ENCODE measurements at regions not wholly inside any gene's neighbourhood (a gene's known extent, or its start where the extent isn't known, plus 50 kb on each side); places are given as distances from the start of the nearest gene placed in this dataset.

GRCh38 chr2:128391679-128392078, 73.0 kb upstream of the HS6ST1 start:
- Mint-ChIP-seq H3K9me3 (no peaks in the 10 kb centered on the region), H3K36me3 (ENCODE audit: low read depth) (no peaks in the 10 kb centered on the region), H3K27ac (peak overlapping the region in 1 of 3 experiments; percentile 16), H3K4me1 (peaks cover 58% of the 10 kb centered on the region), H3K4me3 (no peak overlapping the region), H3K27me3 (ENCODE audit: low read depth) (peaks cover 7% of the 10 kb centered on the region)
- no peak for TF ChIP-seq CTCF (IDR thresholded peaks at IDR 0.05; ENCODE audit: unreplicated experiment in 3 of 3)

GRCh38 chr2:128392207-128392606, 73.5 kb upstream of the HS6ST1 start:
- Mint-ChIP-seq H3K36me3 (ENCODE audit: low read depth) (no peaks in the 10 kb centered on the region), H3K27me3 (ENCODE audit: low read depth) (peaks cover 3% of the 10 kb centered on the region), H3K4me1 (peaks cover 60% of the 10 kb centered on the region)

DNA sequence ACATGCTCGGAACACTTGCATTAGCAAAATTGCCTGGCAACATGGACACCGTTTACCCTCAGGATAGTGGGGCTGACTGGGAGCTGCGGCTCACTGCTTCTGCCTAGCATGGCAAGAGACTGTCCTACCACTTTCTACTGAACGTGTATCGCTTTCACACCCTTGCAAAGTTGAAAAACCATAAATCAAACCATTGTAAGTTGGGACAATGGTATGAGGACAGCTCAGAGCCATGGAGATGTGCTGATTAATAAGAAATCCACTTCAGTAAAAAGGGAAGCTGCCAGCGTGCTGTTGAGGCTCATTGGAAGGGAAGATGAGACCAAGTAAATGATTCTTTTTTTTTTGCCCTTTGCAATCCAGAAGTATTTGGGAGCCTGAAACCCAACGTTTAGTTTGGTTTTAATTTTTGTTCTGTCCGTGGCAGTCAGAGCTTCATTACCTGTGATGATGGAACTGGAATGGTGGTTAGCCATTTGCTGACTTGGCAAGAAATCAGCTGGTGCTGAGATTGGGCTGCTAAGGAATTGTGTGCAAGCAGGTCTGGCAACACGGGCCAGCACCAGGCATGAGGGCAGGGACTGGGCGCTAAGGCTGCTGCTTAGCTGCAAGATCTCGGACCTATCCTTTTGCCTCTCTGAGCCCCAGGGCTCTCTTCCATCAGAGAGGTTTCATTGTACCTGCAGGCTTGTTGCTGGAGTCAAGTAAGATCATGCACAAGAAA, 75.5 kb upstream of the HS6ST1 start:
- Mint-ChIP-seq H3K4me1 (peaks cover 49% of the 10 kb centered on the region), H3K27ac (peak overlapping the region in 1 of 3 experiments; percentile 6), H3K4me3 (no peak overlapping the region), H3K27me3 (ENCODE audit: low read depth) (peaks cover 4% of the 10 kb centered on the region), H3K9me3 (no peaks in the 10 kb centered on the region), H3K36me3 (ENCODE audit: low read depth) (no peaks in the 10 kb centered on the region)
- TF ChIP-seq CTCF (IDR thresholded peaks at IDR 0.05; ENCODE audit: unreplicated experiment in 3 of 3) = no peak

More at GRCh38 chr2:128392207-128392606, 73.5 kb upstream of the HS6ST1 start:
- Mint-ChIP-seq H3K9me3 (no peaks in the 10 kb centered on the region), H3K27ac (peak overlapping the region in 1 of 3 experiments; percentile 16), H3K4me3 (no peak overlapping the region)
- TF ChIP-seq CTCF (IDR thresholded peaks at IDR 0.05; ENCODE audit: unreplicated experiment in 3 of 3) = no peak

DNA sequence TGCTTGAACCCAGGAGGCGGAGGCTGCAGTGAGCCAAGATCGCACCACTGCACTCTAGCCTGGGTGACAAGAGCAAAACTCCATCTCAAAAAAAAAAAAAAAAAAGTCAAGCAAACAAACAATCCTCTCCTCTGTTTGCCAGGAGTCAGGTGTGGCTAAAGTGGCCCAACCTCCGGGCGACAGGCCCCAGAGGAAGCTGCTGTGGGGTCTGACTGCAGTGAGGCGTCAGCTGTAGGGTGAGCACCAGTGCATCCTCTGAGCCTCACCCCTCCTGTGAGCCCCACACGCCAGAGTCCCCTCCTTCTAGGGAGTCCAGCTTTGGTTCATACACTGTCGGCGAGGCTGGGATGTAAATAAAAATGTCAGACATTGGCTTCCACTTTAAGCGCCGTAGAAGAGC, 76.5 kb upstream of the HS6ST1 start:
- Mint-ChIP-seq H3K9me3 (no peaks in the 10 kb centered on the region), H3K4me3 (no peak overlapping the region), H3K4me1 (peaks cover 40% of the 10 kb centered on the region), H3K27me3 (ENCODE audit: low read depth) (peaks cover 4% of the 10 kb centered on the region), H3K27ac (peak overlapping the region; percentile 64 to 90 (median 86)), H3K36me3 (ENCODE audit: low read depth) (no peaks in the 10 kb centered on the region)
- no peak for TF ChIP-seq CTCF (IDR thresholded peaks at IDR 0.05; ENCODE audit: unreplicated experiment in 3 of 3)

DNA sequence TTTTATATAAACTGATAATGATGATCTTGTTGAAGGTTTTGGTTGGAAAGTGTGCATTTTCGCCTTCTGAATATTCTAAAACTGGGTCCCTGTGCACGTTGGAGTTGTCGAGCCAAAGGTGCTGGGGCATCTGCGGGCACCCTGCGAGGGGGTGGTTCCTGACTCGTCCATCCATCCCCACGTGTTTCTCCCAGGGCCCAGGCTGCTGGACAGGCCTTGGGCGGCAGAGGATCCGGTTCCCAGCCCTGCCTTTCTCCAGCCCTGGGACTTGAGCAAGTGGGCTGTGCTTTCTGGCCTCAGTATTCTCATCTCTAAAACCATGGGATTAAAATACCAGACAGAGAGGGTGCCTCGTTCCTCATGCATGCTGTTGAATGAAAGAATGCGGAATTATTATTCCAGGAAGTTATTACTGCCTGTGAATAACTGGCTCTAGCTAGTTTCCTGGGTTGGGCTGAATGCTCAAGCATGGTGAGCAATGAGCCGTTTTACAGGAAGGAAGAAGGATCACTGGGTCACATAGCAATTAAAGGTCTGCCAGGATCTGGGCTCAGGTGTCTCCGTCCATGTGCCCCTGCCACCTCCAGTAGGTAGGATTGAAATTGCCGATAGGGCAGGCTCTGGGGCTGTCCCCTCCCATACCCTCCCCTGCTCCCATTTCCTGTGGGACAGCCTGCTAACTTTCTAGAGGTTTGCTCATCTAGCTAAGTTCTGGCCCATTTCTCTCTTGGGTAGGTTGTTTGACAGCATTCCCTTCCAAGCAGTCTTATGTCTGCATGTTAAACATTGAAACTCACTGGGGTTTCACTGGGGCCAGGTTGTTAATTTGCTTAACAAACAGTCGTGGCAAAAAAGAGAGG, 77.2 kb upstream of the HS6ST1 start:
- peaks cover 4% of the 10 kb centered on the region for H3K27me3 Mint-ChIP-seq (ENCODE audit: low read depth)
- H3K4me3 Mint-ChIP-seq = no peak overlapping the region
- no peaks in the 10 kb centered on the region for H3K36me3 Mint-ChIP-seq (ENCODE audit: low read depth)
- peak overlapping the region; percentile 63 to 90 (median 86) for H3K27ac Mint-ChIP-seq
- H3K9me3 Mint-ChIP-seq = peaks cover under 1% of the 10 kb centered on the region
- peaks cover 39% of the 10 kb centered on the region for H3K4me1 Mint-ChIP-seq
- TF ChIP-seq CTCF (IDR thresholded peaks at IDR 0.05; ENCODE audit: unreplicated experiment in 3 of 3) = no peak

Data from nephron (organoid).